ENCODE measurements at regions not wholly inside any gene's neighbourhood (a gene's known extent, or its start where the extent isn't known, plus 50 kb on each side); places are given as distances from the start of the nearest gene placed in this dataset.

DNA sequence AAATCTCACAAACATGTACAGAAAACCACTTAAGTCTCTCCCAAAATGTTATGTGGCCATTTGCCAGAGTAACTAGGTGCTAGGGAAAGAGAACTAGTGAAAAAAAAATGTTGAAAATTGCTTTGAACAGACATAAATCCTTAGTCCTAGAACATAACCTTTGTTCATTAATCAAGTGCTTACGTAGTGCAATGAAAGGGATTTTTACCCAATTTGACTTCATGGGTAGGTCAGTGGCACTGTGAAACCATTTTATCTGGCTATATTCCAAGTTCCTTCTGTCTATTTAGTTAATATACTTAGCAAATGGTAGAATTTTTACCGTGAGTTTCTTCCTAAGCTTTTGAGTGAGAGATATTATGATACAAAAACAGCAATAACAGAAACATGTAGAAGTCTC is 209.4 kb downstream of the DIPK2A start:
- TF ChIP-seq, protein P1, sequence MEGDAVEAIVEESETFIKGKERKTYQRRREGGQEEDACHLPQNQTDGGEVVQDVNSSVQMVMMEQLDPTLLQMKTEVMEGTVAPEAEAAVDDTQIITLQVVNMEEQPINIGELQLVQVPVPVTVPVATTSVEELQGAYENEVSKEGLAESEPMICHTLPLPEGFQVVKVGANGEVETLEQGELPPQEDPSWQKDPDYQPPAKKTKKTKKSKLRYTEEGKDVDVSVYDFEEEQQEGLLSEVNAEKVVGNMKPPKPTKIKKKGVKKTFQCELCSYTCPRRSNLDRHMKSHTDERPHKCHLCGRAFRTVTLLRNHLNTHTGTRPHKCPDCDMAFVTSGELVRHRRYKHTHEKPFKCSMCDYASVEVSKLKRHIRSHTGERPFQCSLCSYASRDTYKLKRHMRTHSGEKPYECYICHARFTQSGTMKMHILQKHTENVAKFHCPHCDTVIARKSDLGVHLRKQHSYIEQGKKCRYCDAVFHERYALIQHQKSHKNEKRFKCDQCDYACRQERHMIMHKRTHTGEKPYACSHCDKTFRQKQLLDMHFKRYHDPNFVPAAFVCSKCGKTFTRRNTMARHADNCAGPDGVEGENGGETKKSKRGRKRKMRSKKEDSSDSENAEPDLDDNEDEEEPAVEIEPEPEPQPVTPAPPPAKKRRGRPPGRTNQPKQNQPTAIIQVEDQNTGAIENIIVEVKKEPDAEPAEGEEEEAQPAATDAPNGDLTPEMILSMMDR (IDR thresholded peaks at IDR 0.05), result no peak
- H3K27me3 Mint-ChIP-seq (ENCODE audit: insufficient read depth), result no peaks in the 10 kb centered on the region
- no peak overlapping the region for H3K27ac Mint-ChIP-seq
- DNase-seq, result no peak
- H3K4me1 Mint-ChIP-seq (ENCODE audit: low read depth), result no peaks in the 10 kb centered on the region
- no peak overlapping the region for H3K4me3 Mint-ChIP-seq
- peaks cover 5% of the 10 kb centered on the region; the same call in 1 of the 2 replicates for H3K36me3 Mint-ChIP-seq (ENCODE audit: low read depth)
- peaks cover 47% of the 10 kb centered on the region for H3K9me3 Mint-ChIP-seq

DNA sequence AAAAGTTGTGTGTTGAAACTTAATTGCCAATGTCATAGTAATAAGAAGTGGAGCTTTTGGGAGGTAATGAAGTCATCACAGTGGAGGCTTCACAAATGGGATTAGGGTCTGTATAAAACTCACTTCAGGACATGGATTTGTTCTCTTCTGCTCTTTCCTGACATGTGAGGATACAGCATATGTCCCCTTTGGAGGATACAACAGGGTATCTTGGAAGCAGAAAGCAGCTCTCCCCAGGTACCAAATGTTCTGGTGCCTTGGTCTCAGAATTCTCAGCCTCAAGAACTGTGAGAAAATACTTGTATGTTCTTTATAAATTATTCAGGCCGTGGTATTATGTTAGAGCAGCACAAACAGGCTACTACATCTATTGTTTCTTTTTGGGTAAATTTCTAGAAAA is 210.9 kb downstream of the DIPK2A start:
- H3K27ac Mint-ChIP-seq, result no peak overlapping the region

DNA sequence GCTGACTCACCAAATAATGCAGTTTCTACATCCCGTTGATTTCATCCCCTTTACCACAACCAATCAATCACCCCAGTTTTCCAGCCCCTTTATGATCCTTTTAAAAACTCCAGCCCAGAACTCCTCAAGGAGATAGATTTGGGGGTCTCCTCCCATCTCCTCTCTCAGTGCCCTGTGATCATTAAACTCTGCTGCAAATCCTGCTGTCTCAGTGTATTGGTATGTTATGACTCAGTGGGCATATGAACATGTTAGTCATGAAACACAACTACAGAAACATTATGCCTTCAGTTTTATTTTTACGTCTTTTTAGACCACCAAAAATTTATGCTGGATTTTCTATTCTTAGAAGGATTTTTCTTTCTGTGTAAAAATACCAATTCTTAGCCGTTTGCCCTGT is 213.7 kb downstream of the DIPK2A start:
- Mint-ChIP-seq H3K27ac (no peak overlapping the region), H3K27me3 (ENCODE audit: insufficient read depth) (no peaks in the 10 kb centered on the region), H3K36me3 (ENCODE audit: low read depth) (no peaks in the 10 kb centered on the region), H3K4me3 (no peak overlapping the region), H3K4me1 (ENCODE audit: low read depth) (no peaks in the 10 kb centered on the region), H3K9me3 (peaks cover 28% of the 10 kb centered on the region)
- TF ChIP-seq, protein P1 (IDR thresholded peaks at IDR 0.05), result no peak
- no peak for DNase-seq

More for the DNA sequence above, 210.9 kb downstream of the DIPK2A start:
- Mint-ChIP-seq H3K36me3 (ENCODE audit: low read depth) (no peaks in the 10 kb centered on the region), H3K9me3 (peaks cover 38% of the 10 kb centered on the region), H3K4me3 (no peak overlapping the region), H3K4me1 (ENCODE audit: low read depth) (no peaks in the 10 kb centered on the region), H3K27me3 (ENCODE audit: insufficient read depth) (no peaks in the 10 kb centered on the region)
- DNase-seq, result no peak
- TF ChIP-seq, protein P1 (IDR thresholded peaks at IDR 0.05), result no peak

DNA sequence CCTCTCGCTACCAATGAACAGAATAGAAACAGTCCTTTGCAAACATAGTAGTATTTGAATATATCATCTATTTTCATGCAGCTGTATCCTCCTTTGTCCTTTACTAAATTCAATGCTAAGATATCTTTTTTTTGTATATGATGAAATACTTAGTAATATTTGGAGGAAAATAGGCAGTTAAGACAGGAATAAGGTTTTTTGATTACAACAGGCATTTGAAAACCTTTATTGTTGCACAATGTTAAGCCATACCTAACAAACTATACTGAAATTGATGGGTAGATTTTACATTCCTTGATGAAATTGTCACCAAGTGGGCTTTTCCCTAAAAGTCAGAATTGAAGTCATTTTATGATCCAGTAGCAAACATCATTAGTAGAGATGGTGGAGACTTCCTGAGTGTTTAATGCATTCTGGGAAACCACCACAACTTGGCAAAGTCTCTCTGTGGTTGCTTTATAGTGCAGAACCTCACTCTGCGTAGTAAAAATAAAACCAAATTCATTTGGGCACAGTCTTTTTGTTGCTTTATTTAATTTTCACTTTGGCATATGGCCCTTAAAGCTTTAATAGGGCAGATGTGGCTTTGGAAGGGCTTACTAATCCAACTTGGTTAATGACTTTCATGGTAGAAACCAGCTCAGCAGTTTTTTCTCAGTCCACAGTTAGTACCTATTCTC is 216.0 kb downstream of the DIPK2A start:
- H3K36me3 Mint-ChIP-seq (ENCODE audit: low read depth), result no peaks in the 10 kb centered on the region
- H3K4me1 Mint-ChIP-seq (ENCODE audit: low read depth), result no peaks in the 10 kb centered on the region
- no peak for DNase-seq
- TF ChIP-seq, protein P1 (IDR thresholded peaks at IDR 0.05), result no peak
- H3K27ac Mint-ChIP-seq, result no peak overlapping the region
- H3K9me3 Mint-ChIP-seq, result peaks cover 24% of the 10 kb centered on the region
- H3K27me3 Mint-ChIP-seq (ENCODE audit: insufficient read depth), result no peaks in the 10 kb centered on the region
- H3K4me3 Mint-ChIP-seq, result no peak overlapping the region

DNA sequence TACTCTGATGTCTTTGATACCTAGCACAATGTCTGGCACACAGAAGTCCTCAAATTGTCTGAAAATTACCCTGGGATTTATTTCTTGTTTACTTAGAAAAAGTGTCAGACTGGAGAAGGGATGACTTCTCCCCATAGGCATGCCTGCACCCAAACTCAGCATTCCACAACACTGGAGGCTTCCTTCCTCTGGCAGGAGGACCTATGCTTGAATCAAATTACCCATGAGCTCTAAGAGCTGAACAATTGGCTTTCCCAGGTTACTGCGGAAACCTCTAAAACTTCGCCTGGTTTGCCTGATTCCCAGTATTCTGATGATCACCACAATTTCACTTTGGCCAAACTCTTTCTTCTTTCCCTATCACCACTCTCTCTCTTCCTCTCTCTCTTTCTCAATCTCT is 217.4 kb downstream of the DIPK2A start:
- Mint-ChIP-seq H3K4me1 (ENCODE audit: low read depth) (no peaks in the 10 kb centered on the region), H3K36me3 (ENCODE audit: low read depth) (no peaks in the 10 kb centered on the region; the same call in 1 of the 2 replicates), H3K9me3 (peaks cover 32% of the 10 kb centered on the region), H3K27ac (no peak overlapping the region), H3K27me3 (ENCODE audit: insufficient read depth) (no peaks in the 10 kb centered on the region), H3K4me3 (no peak overlapping the region)
- TF ChIP-seq, protein P1 (IDR thresholded peaks at IDR 0.05), result no peak
- DNase-seq, result no peak
